HG02623 (cell line): ENCODE measurements at regions not wholly inside any gene's neighbourhood (a gene's known extent, or its start where the extent isn't known, plus 50 kb on each side); places are given as distances from the start of the nearest gene placed in this dataset.
"Not testable (repeated sequence)": the region's sequence is repeated elsewhere in the genome, so short reads cannot be mapped to it uniquely, and the experiment has no call there.

Experiments
- ATAC-seq: cut with Tn5 transposase; IDR thresholded peaks from one replicate; pipeline ENCODE4 v1.9.1; 2021; ENCODE audit warnings: moderate library complexity; ENCODE audit not compliant: unreplicated experiment

DNA sequence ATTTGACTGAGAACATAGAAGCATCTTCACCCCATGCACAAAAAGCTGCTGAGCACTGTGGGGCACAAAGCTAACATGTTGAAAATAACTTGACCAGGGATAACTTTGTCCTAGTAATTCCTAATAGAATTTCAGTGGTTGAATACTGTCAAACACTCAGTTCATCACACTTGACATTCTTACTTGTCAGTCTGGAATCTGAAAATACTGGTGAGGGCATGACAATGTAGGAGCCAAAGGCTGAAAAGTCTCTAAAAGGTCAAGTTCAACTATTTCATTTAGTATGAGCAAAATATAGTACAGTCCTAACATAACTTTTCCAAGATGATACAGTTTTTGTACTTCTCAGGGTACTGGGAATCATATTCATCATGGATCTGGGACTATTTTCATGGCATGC, 504.4 kb upstream of the LMO3 start:
- ATAC-seq = no peak

GRCh38 chr12:17108877-17109541, 503.0 kb upstream of the LMO3 start:
- ATAC-seq = no peak

- no peak for ATAC-seq
Measured at GRCh38 chr12:17104801-17105200, 498.8 kb upstream of the LMO3 start.

DNA sequence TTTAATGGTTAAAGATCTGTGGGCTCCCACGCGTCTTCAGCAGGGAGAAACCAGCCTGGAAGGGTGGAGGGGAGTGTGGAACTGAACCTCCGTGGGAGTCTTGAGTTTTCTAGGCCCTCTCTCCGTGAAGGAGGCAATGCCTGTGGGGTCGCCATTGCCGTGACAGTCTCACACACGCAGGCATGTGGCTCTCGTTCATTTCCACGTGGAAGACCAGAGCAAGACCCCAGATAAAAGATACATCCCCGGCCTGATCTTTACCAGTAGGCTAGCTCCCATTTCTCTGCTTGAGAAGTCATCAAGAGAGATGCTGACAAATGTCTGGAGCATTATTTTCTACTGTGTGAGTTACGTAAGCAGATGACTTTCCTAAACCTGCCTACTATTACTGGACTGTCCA, 491.7 kb upstream of the LMO3 start:
- ATAC-seq = no peak

DNA sequence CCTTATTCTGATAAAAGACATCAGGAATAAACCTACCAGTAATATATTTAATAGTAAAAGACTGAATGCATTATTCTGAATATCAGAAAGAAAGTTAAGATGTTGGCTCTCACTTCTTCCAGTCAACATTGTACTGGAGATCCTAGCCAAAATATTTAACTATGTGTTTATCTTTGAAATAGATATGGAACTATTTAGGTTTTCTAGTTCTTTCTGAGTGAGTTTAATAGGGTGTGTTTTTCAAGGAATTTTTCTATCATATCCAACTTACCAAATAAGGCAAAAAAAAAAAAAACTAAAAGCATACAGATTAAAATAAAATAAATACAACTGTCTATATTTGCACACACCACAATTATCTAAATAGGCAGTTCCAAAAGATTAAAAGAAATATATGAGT, 478.9 kb upstream of the LMO3 start:
- no peak for ATAC-seq

DNA sequence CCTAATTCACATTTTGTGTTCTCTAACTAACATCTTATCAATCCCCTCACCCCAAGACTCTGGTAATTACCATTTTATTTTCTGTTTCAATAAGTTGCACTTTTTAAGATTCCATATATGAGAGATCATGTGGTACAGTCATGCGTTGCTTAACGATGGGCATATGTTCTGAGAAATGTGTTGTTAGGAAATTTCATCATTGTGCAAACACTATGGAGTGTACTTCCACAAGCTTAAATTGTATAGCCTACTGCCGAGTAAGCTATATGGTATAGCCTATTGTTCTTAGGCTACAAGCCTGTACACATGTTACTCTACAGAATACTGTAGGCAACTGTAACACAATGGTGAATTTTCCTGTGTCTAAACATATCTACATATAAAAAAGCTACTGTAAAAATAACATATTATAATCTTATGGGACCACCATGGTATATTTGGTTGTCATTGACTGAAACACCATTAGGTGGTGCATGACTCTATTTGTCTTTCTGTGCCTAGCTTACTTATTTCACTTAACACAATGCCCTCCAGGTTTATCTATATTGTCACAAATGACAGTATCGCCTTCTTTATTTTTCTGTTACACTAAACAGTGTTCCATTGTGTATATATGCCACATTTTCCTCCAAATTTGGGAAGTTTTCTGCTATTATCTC, 473.4 kb upstream of the LMO3 start:
- ATAC-seq = no peak

DNA sequence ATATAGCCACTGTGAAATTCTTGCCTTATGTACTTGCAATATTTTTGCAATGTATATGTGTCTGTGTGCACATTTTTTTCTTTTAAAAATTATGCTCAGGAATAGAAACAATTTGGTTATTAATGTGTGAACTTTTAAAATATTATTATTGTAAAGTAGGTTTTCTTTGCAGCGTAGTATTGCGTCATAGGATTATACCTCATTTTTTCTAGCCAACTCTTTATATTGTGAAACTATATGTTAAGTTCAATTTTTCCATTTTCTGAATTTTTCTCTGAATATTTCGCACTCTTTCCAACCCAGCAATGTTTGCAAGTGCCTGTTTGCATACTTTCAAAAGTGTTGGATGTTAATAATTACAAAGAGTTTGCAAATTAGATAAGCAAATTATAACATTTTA, 471.6 kb upstream of the LMO3 start:
- no peak for ATAC-seq

GRCh38 chr12:17076811-17077210, 470.8 kb upstream of the LMO3 start:
- ATAC-seq = no peak

- ATAC-seq = no peak
Measured at GRCh38 chr12:17076028-17076744, 470.2 kb upstream of the LMO3 start.

GRCh38 chr12:17064834-17065233, 458.9 kb upstream of the LMO3 start:
- ATAC-seq = no peak

DNA sequence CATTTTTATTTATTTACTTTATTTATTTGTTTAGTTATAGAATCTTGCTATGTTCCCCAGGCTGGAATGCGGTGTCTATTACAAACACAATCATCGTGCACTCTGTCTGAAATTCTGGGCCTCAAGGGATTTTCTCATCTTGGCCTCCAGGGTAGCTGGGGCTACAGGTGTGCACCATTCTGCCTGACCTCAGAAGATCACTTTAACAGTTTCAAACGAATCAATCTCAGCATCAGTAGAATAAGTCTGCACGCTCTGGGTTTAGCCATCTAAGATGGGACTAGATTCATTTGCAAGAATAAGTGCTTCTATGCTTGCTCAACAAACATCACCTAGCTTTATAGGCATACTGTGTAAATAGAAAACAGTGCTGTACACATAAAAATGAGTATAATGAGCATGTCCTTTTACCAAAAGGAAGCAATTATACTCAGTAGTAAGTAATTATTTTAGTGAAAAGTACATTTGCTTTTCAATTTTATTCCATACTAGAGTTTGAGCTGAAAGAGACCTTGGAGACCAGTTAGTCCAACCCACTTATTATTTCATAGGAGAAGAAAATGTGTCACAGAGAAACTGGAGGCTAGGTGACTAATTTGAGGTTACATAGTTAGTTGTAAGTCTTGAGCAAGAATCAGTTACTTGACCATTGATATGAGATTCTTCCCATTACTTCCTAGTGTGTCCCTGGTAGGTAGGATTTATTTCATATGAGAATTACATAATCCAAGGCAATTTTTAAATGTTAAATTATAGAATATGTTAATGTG, 456.5 kb upstream of the LMO3 start:
- ATAC-seq = no peak

DNA sequence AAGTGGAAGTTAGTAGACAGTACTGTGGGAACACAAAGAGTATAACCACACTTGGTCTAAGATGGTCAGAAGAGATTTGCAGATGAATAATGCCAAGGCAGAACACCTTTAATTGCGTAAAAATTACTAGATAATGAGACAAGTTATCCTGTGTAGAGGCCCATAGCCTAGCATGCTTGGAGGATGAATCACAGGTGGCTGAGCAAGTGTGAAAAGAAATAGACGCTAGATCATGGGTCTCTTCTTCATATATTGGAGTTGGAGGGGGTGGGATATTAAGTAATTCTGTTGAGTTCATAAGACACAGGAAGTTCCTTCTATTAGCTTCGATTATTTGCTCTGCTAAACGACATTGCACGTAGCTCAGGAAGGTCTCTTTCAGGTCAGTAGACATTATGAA, 454.3 kb upstream of the LMO3 start:
- no peak for ATAC-seq

GRCh38 chr12:17056546-17056945, 450.6 kb upstream of the LMO3 start:
- no peak for ATAC-seq

DNA sequence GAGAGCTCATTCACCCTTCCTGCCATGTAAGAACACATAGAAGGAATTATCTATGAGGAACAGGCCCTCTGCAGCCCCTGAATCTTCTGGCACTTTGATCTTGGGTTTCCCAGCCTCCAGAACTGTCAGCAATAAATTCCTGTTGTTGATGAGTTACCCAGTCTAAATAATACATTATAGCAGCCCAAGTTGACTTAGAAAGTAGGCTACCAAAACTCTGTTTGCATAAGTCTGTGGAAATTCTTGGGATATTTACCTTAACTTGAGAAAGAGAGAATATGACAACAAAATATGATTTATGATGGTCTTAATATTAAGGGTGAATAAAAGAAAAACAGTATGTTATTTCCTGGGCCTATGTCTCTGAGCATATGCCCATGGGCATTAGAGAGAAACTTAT, 433.0 kb upstream of the LMO3 start:
- no peak for ATAC-seq

DNA sequence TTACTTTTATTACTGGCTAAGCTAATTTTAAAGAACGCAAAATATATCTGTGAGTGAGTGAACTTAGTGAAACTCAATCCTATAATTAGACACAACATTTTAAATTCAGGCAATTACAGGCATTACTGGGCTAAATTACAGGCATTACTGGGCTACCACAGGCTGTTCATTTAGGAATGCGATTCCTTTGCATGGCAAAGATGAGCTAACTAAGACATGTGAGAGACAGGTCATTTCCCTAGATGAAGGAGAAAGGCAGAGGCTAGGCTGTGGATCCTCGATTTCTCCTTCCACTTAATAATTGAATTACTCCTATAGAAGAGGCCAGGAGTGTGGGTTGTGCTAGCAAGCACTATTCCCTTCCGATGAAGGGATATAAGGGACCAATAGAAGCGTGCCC, 429.4 kb upstream of the LMO3 start:
- ATAC-seq = no peak

DNA sequence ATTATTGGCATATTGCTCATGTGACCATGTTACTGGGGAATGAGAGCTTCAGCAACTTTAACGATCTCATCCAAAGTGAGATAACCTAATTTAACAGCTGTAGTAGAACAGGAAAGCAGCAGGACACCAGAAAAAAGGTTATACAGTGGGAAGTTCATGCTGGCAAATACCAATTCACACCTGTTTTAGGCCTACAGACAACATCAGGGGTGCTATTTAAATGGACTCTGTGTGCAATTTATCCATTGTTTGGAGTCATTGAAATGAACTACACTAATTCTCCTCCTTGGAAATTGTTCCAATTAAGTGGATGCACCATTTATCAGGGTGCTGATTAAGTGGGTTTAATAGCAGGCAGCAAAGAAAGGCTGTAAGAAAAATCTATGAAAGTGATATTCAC, 424.4 kb upstream of the LMO3 start:
- ATAC-seq = no peak

GRCh38 chr12:17028348-17028747, 422.4 kb upstream of the LMO3 start:
- ATAC-seq = no peak

DNA sequence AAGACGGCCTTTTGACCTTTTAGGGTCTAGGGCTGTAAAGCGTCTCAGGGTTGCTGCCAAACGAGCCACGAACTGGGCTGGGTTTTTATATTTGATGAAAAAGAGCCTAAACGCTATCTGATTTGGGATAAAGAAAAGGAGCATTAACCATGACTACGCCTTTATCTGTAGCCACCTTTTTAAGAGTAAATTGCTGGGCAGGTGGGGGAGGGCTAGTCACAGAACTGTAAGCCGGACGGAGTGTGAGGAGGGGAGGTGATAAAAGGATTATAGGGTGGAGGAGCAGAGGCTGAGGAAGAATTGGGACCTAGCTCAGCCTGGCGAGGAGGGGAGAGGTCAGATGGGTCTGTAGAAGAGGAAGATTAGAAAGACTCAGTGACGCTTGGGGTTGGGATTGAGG, 419.5 kb upstream of the LMO3 start:
- ATAC-seq = not testable (repeated sequence)

- ATAC-seq = no peak
Measured at GRCh38 chr12:17020765-17021164, 414.8 kb upstream of the LMO3 start.

- no peak for ATAC-seq
Measured at GRCh38 chr12:17017402-17017801, 411.4 kb upstream of the LMO3 start.

- ATAC-seq = no peak
Measured at GRCh38 chr12:17016116-17016864, 410.3 kb upstream of the LMO3 start.
